Skeletal muscle satellite cell (primary cell): ENCODE measurements at regions not wholly inside any gene's neighbourhood (a gene's known extent, or its start where the extent isn't known, plus 50 kb on each side); places are given as distances from the start of the nearest gene placed in this dataset.

Source experiments
- H3K27me3 ChIP-seq: 2 replicates; pipeline ENCODE4 v1.7.0; 2013; ENCODE audit warnings: low read length; ENCODE audit not compliant: control insufficient read depth, insufficient read depth
- H3K36me3 ChIP-seq: 2 replicates; pipeline ENCODE4 v1.7.0; 2013; ENCODE audit warnings: mild to moderate bottlenecking, control low read depth, low read length; ENCODE audit not compliant: insufficient read depth
- H3K4me1 ChIP-seq: 2 replicates; pipeline ENCODE4 v1.7.0; 2013; ENCODE audit warnings: low read length; ENCODE audit not compliant: control insufficient read depth, insufficient read depth
- H3K4me2 ChIP-seq: 2 replicates; pipeline ENCODE4 v1.7.0; 2013; ENCODE audit warnings: mild to moderate bottlenecking, low read length
- H3K4me3 ChIP-seq: 2 replicates; pipeline ENCODE4 v1.7.0; 2013; ENCODE audit warnings: low read length
- H3K9ac ChIP-seq: 2 replicates; pipeline ENCODE4 v1.7.0; 2013; ENCODE audit warnings: mild to moderate bottlenecking, low read depth, low read length, moderate library complexity
- H3K9me3 ChIP-seq: replicated peaks from 2 replicates; pipeline ENCODE4 v1.7.0; 2013; ENCODE audit warnings: mild to moderate bottlenecking, control low read depth, low read length

DNA sequence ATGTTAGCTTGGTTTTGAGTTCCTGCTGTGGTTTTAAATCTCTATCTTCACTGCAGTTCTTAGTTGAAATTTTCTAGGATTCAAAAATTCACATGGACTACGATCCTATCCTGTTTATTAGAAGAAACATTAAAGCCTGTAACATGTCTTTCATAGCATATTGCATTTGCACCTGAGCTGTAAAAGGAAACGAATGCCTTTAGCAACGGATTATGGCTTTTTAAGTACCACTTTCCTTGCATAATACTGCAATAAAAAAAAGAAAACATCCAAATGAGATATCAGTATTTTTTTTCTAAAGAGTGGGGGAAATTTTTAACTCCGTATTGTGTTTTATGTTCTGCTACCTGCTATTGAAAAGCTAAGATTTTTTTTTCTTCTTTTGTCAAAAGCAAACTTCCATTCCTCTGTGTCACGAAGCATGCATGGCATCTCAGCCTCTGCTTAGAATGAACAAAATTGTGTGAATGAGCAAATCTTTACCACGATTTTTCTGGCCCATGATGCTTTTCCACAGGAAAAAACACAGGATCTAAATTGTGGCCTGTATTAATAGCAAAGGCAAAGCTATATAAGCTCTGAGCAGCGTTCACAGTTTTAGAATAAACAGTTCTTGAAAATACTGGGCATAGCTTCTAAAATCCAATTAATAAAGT is 110.0 kb upstream of the CDIN1 start:
- Histone ChIP-seq H3K4me2 (no peak overlapping the region), H3K36me3 (no peaks in the 10 kb centered on the region), H3K4me1 (peaks cover 13% of the 10 kb centered on the region), H3K4me3 (no peak overlapping the region), H3K27me3 (no peaks in the 10 kb centered on the region), H3K9me3 (no peaks in the 10 kb centered on the region), H3K9ac (no peak overlapping the region)

DNA sequence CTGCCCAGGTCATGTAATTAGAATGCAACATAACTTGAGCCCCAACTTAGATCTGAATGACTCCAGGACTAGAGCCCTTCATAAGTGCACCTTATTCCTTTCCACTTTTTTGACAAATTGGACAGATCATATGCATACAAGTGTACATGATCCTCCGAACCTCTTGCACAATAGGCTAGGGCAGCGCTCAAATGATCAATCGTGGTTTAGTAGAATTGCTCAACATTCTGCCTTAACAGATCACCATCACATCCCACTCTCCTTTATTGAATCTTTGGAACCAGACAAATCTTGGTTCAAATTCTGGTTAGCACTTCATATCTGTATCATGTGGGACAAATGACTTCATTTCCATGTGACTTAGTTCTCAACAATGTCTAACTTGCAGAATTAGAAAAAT is 106.8 kb upstream of the CDIN1 start:
- H3K27me3 ChIP-seq, result no peaks in the 10 kb centered on the region
- H3K9me3 ChIP-seq, result no peaks in the 10 kb centered on the region
- H3K9ac ChIP-seq, result no peak overlapping the region
- no peaks in the 10 kb centered on the region for H3K36me3 ChIP-seq
- no peak overlapping the region for H3K4me2 ChIP-seq
- H3K4me1 ChIP-seq, result peaks cover 13% of the 10 kb centered on the region
- no peak overlapping the region for H3K4me3 ChIP-seq

DNA sequence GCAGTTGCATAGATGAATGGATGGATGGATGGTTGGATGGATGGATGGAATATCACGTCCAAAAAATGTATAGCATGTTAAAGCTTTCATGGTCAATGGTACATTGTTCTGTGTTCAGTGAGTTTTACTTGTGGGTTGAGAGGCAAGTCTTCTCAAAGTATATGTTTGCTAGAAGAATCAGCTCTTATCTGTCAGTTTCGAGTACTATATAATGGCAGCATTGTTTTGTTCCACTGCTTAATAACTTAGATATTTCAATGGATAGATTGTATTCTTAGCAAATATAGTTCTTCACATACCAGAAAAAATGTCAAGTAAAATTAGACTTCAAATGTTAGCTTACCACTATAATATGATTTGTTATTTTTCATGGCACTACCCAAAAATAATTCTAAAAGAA is 100.9 kb upstream of the CDIN1 start:
- Histone ChIP-seq H3K9me3 (no peaks in the 10 kb centered on the region), H3K4me3 (no peak overlapping the region), H3K4me1 (no peaks in the 10 kb centered on the region), H3K36me3 (no peaks in the 10 kb centered on the region), H3K9ac (no peak overlapping the region), H3K4me2 (no peak overlapping the region), H3K27me3 (no peaks in the 10 kb centered on the region)

DNA sequence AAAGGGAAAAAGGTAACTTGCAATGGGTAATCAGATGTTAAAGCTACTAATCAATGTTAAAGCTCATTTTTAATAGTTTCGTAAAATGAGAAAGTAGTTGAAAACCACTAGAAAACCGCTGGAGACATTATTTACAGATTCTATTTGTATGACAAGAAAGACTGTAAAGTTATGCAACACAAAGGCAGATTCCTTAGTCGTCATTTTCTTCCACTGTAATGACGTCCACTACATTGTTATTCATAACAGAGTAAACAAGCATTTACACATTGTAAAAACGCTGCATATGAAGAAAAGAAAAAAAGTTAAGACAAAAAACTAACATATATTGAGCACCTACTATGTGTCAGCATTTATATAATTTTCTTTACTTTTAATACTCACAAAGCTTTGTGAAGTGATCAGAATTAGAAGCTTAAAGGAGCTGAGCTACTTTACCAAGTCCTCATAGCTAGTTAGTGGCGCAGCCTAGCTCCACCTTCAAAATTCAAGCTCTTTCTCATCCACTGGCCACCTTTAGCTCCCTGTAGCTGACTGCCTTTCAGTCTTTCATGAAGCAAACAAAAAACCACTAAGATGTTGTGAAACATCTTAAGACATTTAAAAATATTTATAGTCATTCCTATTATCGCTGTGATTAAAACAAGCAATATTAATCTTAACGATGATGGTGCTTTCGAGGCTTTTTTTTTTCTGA is 100.1 kb upstream of the CDIN1 start:
- Histone ChIP-seq H3K36me3 (no peaks in the 10 kb centered on the region), H3K27me3 (no peaks in the 10 kb centered on the region), H3K9me3 (no peaks in the 10 kb centered on the region), H3K4me3 (no peak overlapping the region), H3K9ac (no peak overlapping the region), H3K4me1 (no peaks in the 10 kb centered on the region), H3K4me2 (no peak overlapping the region)

DNA sequence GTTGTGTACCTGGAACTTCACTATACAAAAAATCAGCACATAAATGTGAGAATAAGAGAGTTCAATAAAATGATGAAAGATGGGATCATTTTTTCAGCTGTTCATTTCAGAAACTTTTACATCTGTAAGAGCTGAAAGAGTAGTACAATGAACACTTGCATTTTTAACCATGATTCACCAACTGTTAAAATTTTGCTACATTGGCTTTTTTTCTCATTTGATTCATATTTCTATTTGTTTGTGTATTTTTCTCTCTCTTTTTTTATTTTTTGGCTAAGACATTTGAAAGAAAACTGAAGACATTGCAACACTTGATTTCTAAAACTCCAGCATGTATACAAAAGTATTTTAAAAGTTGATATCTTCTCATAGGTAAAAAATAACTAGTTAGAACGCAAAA is 98.3 kb upstream of the CDIN1 start:
- no peak overlapping the region for H3K4me2 ChIP-seq
- H3K9me3 ChIP-seq, result no peaks in the 10 kb centered on the region
- no peak overlapping the region for H3K9ac ChIP-seq
- no peaks in the 10 kb centered on the region for H3K4me1 ChIP-seq
- no peak overlapping the region for H3K4me3 ChIP-seq
- no peaks in the 10 kb centered on the region for H3K36me3 ChIP-seq
- H3K27me3 ChIP-seq, result no peaks in the 10 kb centered on the region

DNA sequence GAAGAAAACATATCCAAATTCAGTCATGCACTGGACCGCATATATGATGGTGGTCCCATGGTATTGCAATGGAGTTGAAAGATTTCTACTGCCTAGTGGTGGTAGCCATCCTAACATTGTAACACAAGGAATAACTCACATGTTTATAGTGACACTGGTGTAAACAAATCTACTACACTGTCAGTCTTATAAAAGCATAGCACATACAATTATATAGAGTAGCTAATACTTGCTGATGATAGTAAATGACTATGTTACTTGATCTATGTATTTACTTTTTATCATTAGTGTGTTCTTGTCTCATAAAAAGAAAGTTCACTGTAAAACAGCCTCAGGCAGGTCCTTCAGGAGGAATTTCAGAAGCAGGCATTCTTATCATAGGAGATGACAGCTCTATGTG is 96.0 kb upstream of the CDIN1 start:
- no peaks in the 10 kb centered on the region for H3K27me3 ChIP-seq
- no peaks in the 10 kb centered on the region for H3K4me1 ChIP-seq
- no peaks in the 10 kb centered on the region for H3K9me3 ChIP-seq
- no peaks in the 10 kb centered on the region for H3K36me3 ChIP-seq
- no peak overlapping the region for H3K4me3 ChIP-seq
- H3K9ac ChIP-seq, result no peak overlapping the region
- no peak overlapping the region for H3K4me2 ChIP-seq

DNA sequence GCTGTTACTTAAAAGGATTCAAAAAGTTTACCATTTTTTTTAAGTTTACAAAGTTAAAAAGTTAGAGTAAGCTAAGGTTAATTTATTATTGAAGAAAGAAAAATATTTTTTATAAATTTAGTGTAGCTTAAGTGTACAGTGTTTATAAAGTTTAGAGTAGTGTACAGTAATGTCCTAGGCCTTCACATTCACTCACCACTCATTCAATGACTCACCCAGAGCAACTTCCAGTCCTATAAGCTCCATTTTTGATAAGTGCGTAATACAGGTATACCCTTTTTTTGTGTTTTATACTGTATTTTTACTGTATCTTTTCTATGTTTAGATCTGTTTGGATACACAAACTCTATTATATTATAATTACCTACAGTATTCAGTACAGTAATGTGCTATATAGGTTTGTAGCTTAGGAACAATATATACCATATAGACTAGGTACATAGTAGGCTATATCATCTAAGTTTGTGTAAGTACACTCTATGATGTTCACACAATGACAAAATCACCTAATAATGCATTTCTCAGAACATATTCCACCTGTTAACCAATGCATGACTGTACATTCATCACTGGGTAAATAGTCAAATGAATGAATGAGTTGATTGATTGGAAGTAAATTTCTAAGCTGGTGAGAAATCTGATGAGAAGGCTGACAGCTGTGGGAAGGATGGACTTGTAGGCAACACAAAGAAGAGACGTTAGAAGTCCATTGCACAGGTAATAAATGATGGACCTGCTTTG is 95.2 kb upstream of the CDIN1 start:
- H3K9ac ChIP-seq, result no peak overlapping the region
- no peaks in the 10 kb centered on the region for H3K9me3 ChIP-seq
- H3K4me1 ChIP-seq, result no peaks in the 10 kb centered on the region
- no peak overlapping the region for H3K4me3 ChIP-seq
- no peaks in the 10 kb centered on the region for H3K27me3 ChIP-seq
- H3K36me3 ChIP-seq, result no peaks in the 10 kb centered on the region
- no peak overlapping the region for H3K4me2 ChIP-seq

DNA sequence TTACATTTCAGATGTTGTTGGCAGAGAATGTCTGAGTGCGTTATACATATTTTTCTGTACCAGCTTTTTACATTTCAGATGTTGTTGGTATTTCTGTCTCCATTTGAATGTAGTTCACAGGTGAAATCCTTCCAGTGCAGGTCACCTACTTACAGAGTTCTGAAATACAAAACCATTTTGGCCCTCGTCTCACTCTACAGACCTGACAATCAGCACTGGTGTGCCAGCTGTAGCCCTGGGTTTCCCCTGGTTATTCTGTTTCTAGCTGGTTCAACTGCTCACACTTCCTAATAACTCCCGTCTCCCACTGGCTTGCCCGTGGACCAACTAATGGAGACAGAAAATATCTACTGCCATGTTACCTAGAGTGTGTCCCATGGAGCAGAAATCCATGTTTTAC is 87.5 kb upstream of the CDIN1 start:
- Histone ChIP-seq H3K4me3 (no peak overlapping the region), H3K27me3 (no peaks in the 10 kb centered on the region), H3K9ac (no peak overlapping the region), H3K4me2 (no peak overlapping the region), H3K36me3 (no peaks in the 10 kb centered on the region), H3K4me1 (no peaks in the 10 kb centered on the region), H3K9me3 (no peaks in the 10 kb centered on the region)

DNA sequence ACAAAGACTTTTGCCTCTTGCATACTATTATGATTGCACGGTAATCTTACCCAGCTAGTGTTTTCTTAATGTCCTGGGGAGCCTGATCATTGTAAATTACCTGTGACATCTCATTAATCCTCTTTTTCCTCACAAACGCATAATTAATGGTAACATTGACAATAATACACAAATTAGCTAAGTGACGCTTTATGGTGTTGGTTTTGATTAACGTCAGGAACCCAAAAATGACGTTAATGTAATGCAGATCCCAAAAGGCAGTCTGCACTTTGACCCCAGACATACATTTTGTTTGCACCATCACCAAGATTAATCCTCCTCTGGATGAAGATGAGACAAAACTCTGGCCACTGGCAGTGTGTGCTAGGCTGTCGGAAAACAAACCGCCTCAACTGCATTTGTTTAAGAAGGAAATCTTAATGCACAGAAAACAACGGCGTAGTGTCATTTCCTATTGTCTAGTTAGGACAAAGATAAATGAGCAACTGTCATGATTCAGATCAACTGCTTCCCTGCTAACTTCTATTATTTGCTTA is 83.9 kb upstream of the CDIN1 start:
- H3K4me2 ChIP-seq, result no peak overlapping the region
- H3K27me3 ChIP-seq, result no peaks in the 10 kb centered on the region
- no peaks in the 10 kb centered on the region for H3K4me1 ChIP-seq
- H3K4me3 ChIP-seq, result no peak overlapping the region
- no peaks in the 10 kb centered on the region for H3K36me3 ChIP-seq
- no peaks in the 10 kb centered on the region for H3K9me3 ChIP-seq
- H3K9ac ChIP-seq, result no peak overlapping the region

DNA sequence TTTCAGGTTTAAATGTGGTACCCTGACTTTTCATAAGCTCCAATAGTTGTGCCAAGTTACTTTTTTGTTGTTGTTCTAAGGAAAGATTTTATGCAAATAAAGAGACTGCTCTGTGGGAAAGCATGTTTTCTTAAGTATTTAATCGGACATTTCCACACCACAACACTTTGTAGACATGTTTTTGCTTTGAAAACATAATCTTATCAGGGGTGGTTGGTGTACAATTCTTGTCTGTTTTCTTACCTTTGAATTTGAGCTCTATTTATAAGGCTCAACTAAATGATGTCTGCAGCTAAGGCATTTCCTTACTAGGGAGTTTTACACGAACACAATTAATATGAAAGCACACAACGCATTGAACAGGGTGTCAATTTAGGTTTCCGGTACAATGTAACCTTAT is 81.5 kb upstream of the CDIN1 start:
- H3K4me2 ChIP-seq, result no peak overlapping the region
- H3K36me3 ChIP-seq, result no peaks in the 10 kb centered on the region
- no peak overlapping the region for H3K9ac ChIP-seq
- H3K27me3 ChIP-seq, result no peaks in the 10 kb centered on the region
- H3K9me3 ChIP-seq, result no peaks in the 10 kb centered on the region
- H3K4me1 ChIP-seq, result no peaks in the 10 kb centered on the region
- no peak overlapping the region for H3K4me3 ChIP-seq

DNA sequence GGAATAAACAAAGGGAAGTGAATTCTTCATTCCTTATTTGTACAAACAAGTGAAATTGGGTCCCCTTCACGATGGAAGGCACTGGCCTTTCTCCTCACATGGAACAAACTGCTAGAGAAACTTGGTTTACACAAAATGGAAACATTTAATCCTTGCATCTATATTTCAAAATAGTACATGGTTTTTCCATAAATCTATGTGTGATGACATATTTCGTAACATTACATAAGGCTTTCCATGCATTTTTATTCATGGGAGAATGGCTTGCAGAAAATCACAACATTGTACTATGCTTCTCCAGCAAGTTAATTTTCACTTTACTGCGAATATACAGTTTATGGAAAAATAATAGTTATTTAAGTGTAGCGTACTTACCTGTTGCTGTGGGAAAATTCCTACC is 81.0 kb upstream of the CDIN1 start:
- no peaks in the 10 kb centered on the region for H3K36me3 ChIP-seq
- no peak overlapping the region for H3K4me2 ChIP-seq
- H3K9ac ChIP-seq, result no peak overlapping the region
- no peaks in the 10 kb centered on the region for H3K27me3 ChIP-seq
- H3K9me3 ChIP-seq, result no peaks in the 10 kb centered on the region
- no peaks in the 10 kb centered on the region for H3K4me1 ChIP-seq
- H3K4me3 ChIP-seq, result no peak overlapping the region
